ENCODE measurements at regions not wholly inside any gene's neighbourhood (a gene's known extent, or its start where the extent isn't known, plus 50 kb on each side); places are given as distances from the start of the nearest gene placed in this dataset.

DNA sequence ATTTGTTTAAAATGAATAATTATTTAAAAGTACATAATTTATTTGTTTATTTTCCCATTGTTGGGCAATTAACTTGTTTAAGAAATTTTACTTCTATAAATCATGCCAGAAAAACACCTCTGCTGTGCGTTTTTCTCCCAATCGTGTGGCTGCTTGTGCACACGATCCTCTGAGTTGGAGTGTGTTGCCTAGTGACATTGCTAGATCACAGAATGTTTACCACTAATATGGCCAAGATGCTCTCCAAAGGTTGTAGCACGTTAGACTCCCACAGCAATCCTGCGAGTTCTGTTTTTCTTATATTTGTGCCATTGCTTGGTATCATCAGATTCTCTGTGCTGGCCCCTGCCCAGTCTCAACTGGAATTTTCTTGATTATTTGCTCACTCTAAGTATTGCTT is 207.1 kb upstream of the ADCY1 start:
- no peak overlapping the region for H2AFZ ChIP-seq (ENCODE audit: low read length)
- H3K9me2 ChIP-seq (replicated peaks; ENCODE audit: low read depth, low read length): no peaks in the 10 kb centered on the region
- H3K9me3 ChIP-seq (ENCODE audit: insufficient read depth, low read depth, low read length): no peaks in the 10 kb centered on the region
- no peaks in the 10 kb centered on the region for H3K27me3 ChIP-seq (ENCODE audit: insufficient read depth, low read length, poor library complexity, severe bottlenecking)
- no peaks in the 10 kb centered on the region for H4K20me1 ChIP-seq (ENCODE audit: insufficient read depth, low read length, poor library complexity, severe bottlenecking)
- TF ChIP-seq EZH2phosphoT487 (IDR thresholded peaks at IDR 0.05; ENCODE audit: borderline replicate concordance): no peak
- TF ChIP-seq, protein P1, sequence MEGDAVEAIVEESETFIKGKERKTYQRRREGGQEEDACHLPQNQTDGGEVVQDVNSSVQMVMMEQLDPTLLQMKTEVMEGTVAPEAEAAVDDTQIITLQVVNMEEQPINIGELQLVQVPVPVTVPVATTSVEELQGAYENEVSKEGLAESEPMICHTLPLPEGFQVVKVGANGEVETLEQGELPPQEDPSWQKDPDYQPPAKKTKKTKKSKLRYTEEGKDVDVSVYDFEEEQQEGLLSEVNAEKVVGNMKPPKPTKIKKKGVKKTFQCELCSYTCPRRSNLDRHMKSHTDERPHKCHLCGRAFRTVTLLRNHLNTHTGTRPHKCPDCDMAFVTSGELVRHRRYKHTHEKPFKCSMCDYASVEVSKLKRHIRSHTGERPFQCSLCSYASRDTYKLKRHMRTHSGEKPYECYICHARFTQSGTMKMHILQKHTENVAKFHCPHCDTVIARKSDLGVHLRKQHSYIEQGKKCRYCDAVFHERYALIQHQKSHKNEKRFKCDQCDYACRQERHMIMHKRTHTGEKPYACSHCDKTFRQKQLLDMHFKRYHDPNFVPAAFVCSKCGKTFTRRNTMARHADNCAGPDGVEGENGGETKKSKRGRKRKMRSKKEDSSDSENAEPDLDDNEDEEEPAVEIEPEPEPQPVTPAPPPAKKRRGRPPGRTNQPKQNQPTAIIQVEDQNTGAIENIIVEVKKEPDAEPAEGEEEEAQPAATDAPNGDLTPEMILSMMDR (conservative IDR thresholded peaks at IDR 0.05; ENCODE audit: low read length): no peak
- H3F3A ChIP-seq (ENCODE audit: low read depth): no peaks in the 10 kb centered on the region
- H3K9ac ChIP-seq (ENCODE audit: low read depth, low read length, poor library complexity, severe bottlenecking): no peak overlapping the region
- no peaks in the 10 kb centered on the region for H3K79me2 ChIP-seq (ENCODE audit: insufficient read depth, low read length)
- H3K4me3 ChIP-seq (ENCODE audit: low read length, poor library complexity, severe bottlenecking): no peak overlapping the region
- no peaks in the 10 kb centered on the region for H3K36me3 ChIP-seq (ENCODE audit: insufficient read depth, low read length)
- no peak overlapping the region for H3K4me2 ChIP-seq (ENCODE audit: low read depth, low read length, poor library complexity, severe bottlenecking)
- H3K4me1 ChIP-seq (ENCODE audit: insufficient read depth, low read length, poor library complexity, severe bottlenecking): no peaks in the 10 kb centered on the region

DNA sequence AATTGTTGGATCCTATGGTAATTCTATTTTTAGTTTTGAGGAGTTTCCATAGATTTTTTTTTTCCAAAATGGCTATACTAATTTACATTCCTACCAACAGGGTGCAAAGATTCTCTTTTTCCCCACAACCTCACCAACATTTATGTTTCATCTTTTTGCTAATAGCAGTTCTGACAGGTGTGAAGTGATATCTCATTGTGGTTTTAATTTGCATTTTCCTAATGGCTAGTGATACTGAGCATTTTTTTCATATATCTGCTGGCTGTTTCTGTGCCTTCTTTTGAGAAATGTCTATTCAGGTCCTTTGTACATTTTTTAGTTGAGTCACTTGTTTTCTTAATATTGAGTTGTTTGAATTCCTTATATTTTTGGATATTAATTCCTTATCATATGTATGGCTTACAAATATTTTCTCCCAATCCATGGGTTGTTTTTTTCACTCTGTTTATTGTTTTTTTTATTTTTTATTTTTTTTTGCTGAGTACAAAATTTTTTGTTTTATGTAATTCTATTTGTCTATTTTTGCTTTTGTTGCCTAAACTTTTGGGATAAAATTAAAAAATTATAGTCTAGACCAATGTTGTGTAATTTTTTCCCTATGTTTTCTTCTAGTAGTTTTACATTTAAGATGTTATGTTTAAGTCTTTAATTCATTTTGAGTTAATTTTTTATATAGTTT is 205.9 kb upstream of the ADCY1 start:
- H3K9me2 ChIP-seq (replicated peaks; ENCODE audit: low read depth, low read length): no peaks in the 10 kb centered on the region
- no peaks in the 10 kb centered on the region for H3K9me3 ChIP-seq (ENCODE audit: insufficient read depth, low read depth, low read length)
- H3K27me3 ChIP-seq (ENCODE audit: insufficient read depth, low read length, poor library complexity, severe bottlenecking): no peaks in the 10 kb centered on the region
- no peaks in the 10 kb centered on the region for H3K79me2 ChIP-seq (ENCODE audit: insufficient read depth, low read length)
- H4K20me1 ChIP-seq (ENCODE audit: insufficient read depth, low read length, poor library complexity, severe bottlenecking): no peaks in the 10 kb centered on the region
- no peak overlapping the region for H3K4me2 ChIP-seq (ENCODE audit: low read depth, low read length, poor library complexity, severe bottlenecking)
- TF ChIP-seq EZH2phosphoT487 (IDR thresholded peaks at IDR 0.05; ENCODE audit: borderline replicate concordance): no peak
- TF ChIP-seq, protein P1 (conservative IDR thresholded peaks at IDR 0.05; ENCODE audit: low read length): no peak
- no peak overlapping the region for H3K9ac ChIP-seq (ENCODE audit: low read depth, low read length, poor library complexity, severe bottlenecking)
- H3K36me3 ChIP-seq (ENCODE audit: insufficient read depth, low read length): no peaks in the 10 kb centered on the region
- H3F3A ChIP-seq (ENCODE audit: low read depth): no peaks in the 10 kb centered on the region
- H3K4me1 ChIP-seq (ENCODE audit: insufficient read depth, low read length, poor library complexity, severe bottlenecking): no peaks in the 10 kb centered on the region
- no peak overlapping the region for H2AFZ ChIP-seq (ENCODE audit: low read length)
- no peak overlapping the region for H3K4me3 ChIP-seq (ENCODE audit: low read length, poor library complexity, severe bottlenecking)

DNA sequence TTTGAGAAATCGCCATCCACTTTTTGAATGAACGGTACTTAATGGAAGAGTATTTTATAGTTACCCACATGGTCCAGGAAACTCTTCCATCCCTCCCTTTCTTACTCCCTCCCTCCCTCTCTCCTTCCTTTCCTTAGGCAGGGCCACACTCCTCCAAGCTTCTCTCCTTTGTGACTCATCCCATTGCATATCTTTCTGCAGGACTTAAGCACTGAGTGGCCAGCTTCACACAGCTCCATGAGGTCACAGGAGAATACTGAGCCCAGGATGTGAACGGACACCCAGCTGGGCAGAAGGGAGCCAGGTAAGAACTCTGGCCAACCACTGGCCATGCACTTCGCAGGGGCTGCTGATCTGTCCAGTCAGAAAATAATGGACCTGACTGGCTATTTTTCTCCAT is 189.7 kb upstream of the ADCY1 start:
- Histone ChIP-seq H3K36me3 (ENCODE audit: insufficient read depth, low read length) (no peaks in the 10 kb centered on the region), H3K9me2 (replicated peaks; ENCODE audit: low read depth, low read length) (no peaks in the 10 kb centered on the region), H3K4me1 (ENCODE audit: insufficient read depth, low read length, poor library complexity, severe bottlenecking) (no peaks in the 10 kb centered on the region), H4K20me1 (ENCODE audit: insufficient read depth, low read length, poor library complexity, severe bottlenecking) (no peaks in the 10 kb centered on the region), H3K79me2 (ENCODE audit: insufficient read depth, low read length) (no peaks in the 10 kb centered on the region), H3K4me2 (ENCODE audit: low read depth, low read length, poor library complexity, severe bottlenecking) (no peak overlapping the region), H3K9me3 (ENCODE audit: insufficient read depth, low read depth, low read length) (no peaks in the 10 kb centered on the region), H3K9ac (ENCODE audit: low read depth, low read length, poor library complexity, severe bottlenecking) (no peak overlapping the region), H3K27me3 (ENCODE audit: insufficient read depth, low read length, poor library complexity, severe bottlenecking) (no peaks in the 10 kb centered on the region), H3F3A (ENCODE audit: low read depth) (no peaks in the 10 kb centered on the region), H3K4me3 (ENCODE audit: low read length, poor library complexity, severe bottlenecking) (no peak overlapping the region), H2AFZ (ENCODE audit: low read length) (no peak overlapping the region)
- no peak for TF ChIP-seq EZH2phosphoT487 (IDR thresholded peaks at IDR 0.05; ENCODE audit: borderline replicate concordance)
- TF ChIP-seq, protein P1 (conservative IDR thresholded peaks at IDR 0.05; ENCODE audit: low read length): no peak
